ENCODE measurements at regions not wholly inside any gene's neighbourhood (a gene's known extent, or its start where the extent isn't known, plus 50 kb on each side); places are given as distances from the start of the nearest gene placed in this dataset.

DNA sequence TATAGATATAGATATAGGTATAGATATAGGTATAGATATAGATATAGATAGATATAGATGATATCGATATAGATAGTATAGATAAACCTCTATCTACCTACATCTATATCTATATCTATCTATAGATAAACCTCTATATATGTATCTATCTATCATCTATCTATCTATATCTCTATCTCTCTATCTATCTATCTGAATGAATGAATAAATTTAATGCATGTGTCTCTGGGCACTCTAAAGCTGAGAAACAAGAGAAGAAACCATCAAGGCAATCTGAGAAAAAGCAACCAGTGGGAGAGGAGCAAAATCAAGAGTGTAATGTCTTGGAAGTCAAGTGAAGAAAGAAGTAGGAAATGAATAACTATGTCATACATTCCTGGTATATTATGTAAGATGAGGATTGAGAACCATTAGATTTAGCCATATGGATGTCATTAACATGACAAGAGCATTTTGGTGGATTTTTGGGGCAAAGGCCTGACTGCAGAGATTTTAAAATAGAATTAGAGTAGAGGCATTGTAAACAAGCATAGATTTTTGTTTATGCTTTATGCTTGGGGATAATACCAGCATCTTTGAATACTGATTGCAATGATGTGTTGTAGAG lies 1262.7 kb upstream of the MIR17HG start:
- Mint-ChIP-seq H3K4me1 (ENCODE audit: low read depth, unreplicated experiment) (no peaks in the 10 kb centered on the region), H3K27ac (ENCODE audit: unreplicated experiment) (no peak overlapping the region)

DNA sequence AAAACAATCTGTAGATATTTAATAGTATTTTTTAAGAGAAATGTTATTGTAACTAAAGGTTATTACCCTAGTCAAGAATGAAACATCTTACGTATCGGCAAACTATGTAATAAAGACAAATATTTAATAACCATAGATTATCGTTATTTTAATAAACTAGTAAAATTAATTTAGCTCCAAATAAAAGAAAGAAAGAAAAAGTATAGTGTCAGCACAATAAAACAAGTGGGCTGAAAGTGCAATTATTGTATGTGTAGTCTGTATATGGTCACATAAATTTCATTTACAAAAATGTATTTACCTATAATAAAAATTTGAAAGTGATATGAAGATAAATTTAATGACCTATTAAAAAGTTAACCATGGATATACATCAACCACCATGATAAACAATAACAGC lies 1258.4 kb upstream of the MIR17HG start:
- DNase-seq: no peak
- Mint-ChIP-seq H3K27me3 (ENCODE audit: unreplicated experiment) (no peaks in the 10 kb centered on the region), H3K27ac (ENCODE audit: unreplicated experiment) (no peak overlapping the region), H3K36me3 (ENCODE audit: unreplicated experiment) (no peaks in the 10 kb centered on the region), H3K9me3 (ENCODE audit: unreplicated experiment) (no peaks in the 10 kb centered on the region), H3K4me3 (ENCODE audit: unreplicated experiment) (no peak overlapping the region), H3K4me1 (ENCODE audit: low read depth, unreplicated experiment) (no peaks in the 10 kb centered on the region)
- TF ChIP-seq, protein P1, sequence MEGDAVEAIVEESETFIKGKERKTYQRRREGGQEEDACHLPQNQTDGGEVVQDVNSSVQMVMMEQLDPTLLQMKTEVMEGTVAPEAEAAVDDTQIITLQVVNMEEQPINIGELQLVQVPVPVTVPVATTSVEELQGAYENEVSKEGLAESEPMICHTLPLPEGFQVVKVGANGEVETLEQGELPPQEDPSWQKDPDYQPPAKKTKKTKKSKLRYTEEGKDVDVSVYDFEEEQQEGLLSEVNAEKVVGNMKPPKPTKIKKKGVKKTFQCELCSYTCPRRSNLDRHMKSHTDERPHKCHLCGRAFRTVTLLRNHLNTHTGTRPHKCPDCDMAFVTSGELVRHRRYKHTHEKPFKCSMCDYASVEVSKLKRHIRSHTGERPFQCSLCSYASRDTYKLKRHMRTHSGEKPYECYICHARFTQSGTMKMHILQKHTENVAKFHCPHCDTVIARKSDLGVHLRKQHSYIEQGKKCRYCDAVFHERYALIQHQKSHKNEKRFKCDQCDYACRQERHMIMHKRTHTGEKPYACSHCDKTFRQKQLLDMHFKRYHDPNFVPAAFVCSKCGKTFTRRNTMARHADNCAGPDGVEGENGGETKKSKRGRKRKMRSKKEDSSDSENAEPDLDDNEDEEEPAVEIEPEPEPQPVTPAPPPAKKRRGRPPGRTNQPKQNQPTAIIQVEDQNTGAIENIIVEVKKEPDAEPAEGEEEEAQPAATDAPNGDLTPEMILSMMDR (IDR thresholded peaks at IDR 0.05; ENCODE audit: partially characterized antibody, unreplicated experiment): no peak

More for the DNA sequence above, 1262.7 kb upstream of the MIR17HG start:
- no peaks in the 10 kb centered on the region for H3K9me3 Mint-ChIP-seq (ENCODE audit: unreplicated experiment)
- H3K27me3 Mint-ChIP-seq (ENCODE audit: unreplicated experiment): no peaks in the 10 kb centered on the region
- no peak for DNase-seq
- H3K36me3 Mint-ChIP-seq (ENCODE audit: unreplicated experiment): no peaks in the 10 kb centered on the region
- H3K4me3 Mint-ChIP-seq (ENCODE audit: unreplicated experiment): no peak overlapping the region
- TF ChIP-seq, protein P1 (IDR thresholded peaks at IDR 0.05; ENCODE audit: partially characterized antibody, unreplicated experiment): no peak

DNA sequence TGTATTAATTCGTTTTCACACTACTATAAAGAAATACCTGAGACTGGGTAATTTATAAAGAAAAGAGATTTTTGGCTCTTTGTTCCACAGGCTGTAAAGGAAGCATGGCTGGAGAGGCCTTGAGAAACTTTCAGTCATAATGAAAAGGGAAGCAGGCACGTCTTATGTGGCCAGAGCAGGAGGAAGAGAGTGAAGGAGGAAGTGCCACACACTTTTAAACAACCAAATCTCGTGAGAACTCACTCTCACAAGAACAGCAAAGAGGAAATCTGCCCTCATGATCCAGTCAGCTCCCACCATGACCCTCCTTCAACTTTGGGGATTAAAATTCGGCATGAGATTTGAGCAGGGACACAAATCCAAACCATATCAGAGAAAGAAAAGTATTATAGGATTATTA lies 1255.9 kb upstream of the MIR17HG start:
- Mint-ChIP-seq H3K4me1 (ENCODE audit: low read depth, unreplicated experiment) (no peaks in the 10 kb centered on the region), H3K27ac (ENCODE audit: unreplicated experiment) (no peak overlapping the region), H3K27me3 (ENCODE audit: unreplicated experiment) (no peaks in the 10 kb centered on the region), H3K36me3 (ENCODE audit: unreplicated experiment) (no peaks in the 10 kb centered on the region), H3K4me3 (ENCODE audit: unreplicated experiment) (no peak overlapping the region), H3K9me3 (ENCODE audit: unreplicated experiment) (peaks cover 2% of the 10 kb centered on the region)
- TF ChIP-seq, protein P1 (IDR thresholded peaks at IDR 0.05; ENCODE audit: partially characterized antibody, unreplicated experiment): no peak
- DNase-seq: no peak

DNA sequence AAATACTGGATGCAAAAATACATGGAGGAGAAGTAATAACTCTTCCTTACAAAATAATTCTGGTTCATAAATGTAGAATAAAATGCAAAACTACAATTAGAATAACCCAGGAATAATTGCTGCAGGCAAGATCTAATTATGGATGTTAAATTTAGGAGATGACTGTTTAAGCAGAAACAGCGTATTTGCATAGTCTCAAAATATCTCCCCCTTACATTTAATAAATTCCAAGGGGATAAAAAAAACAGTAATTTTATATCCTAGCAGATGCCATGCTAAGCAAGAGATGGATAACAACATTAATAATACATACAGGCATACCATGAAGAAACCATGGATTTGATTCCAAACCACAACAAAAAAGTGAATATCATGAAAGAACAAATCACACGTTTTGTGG lies 1253.1 kb upstream of the MIR17HG start:
- Mint-ChIP-seq H3K27me3 (ENCODE audit: unreplicated experiment) (no peaks in the 10 kb centered on the region), H3K9me3 (ENCODE audit: unreplicated experiment) (peaks cover 2% of the 10 kb centered on the region), H3K4me3 (ENCODE audit: unreplicated experiment) (no peak overlapping the region), H3K4me1 (ENCODE audit: low read depth, unreplicated experiment) (no peaks in the 10 kb centered on the region), H3K27ac (ENCODE audit: unreplicated experiment) (no peak overlapping the region), H3K36me3 (ENCODE audit: unreplicated experiment) (no peaks in the 10 kb centered on the region)
- DNase-seq: no peak
- TF ChIP-seq, protein P1 (IDR thresholded peaks at IDR 0.05; ENCODE audit: partially characterized antibody, unreplicated experiment): no peak

DNA sequence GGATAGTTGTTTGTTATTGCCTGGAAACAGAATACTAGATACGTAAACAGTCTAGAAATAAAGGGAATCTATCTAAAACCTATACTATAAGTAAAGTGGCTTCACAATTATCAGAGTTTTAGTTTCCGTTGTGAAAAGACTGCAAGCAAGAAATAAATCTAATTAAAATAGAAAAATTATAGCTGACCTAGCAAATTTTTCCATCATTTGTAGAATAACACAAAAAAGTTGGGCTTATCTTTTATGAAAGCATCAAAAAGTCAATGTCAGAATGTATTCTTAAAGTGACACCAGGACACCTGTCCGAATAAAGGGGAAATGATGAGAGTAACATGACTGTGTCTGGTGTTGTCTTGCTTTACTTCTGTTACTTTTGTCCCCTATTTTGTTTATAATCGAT lies 1248.9 kb upstream of the MIR17HG start:
- no peak overlapping the region for H3K27ac Mint-ChIP-seq (ENCODE audit: unreplicated experiment)
- DNase-seq: no peak
- peaks cover 7% of the 10 kb centered on the region for H3K9me3 Mint-ChIP-seq (ENCODE audit: unreplicated experiment)
- H3K36me3 Mint-ChIP-seq (ENCODE audit: unreplicated experiment): no peaks in the 10 kb centered on the region
- peaks cover 1% of the 10 kb centered on the region for H3K27me3 Mint-ChIP-seq (ENCODE audit: unreplicated experiment)
- no peaks in the 10 kb centered on the region for H3K4me1 Mint-ChIP-seq (ENCODE audit: low read depth, unreplicated experiment)
- TF ChIP-seq, protein P1 (IDR thresholded peaks at IDR 0.05; ENCODE audit: partially characterized antibody, unreplicated experiment): no peak
- no peak overlapping the region for H3K4me3 Mint-ChIP-seq (ENCODE audit: unreplicated experiment)
